HL-60 (cell line): ENCODE measurements at regions not wholly inside any gene's neighbourhood (a gene's known extent, or its start where the extent isn't known, plus 50 kb on each side); places are given as distances from the start of the nearest gene placed in this dataset.
A peak's percentile ranks its signal among the peaks of the same experiment; 100 is the strongest.

Source experiments
- DNase-seq, 2 experiments: peaks; one replicate each; pipeline ENCODE4 v3.0.0-alpha.2; 2010 to 2020; ENCODE audit warnings: low read depth in 1 of 2, low spot score in 1 of 2
- H3K27ac ChIP-seq: fragments of 250-450 bp; sonication (Bioruptor Pico); replicated peaks from 2 replicates; pipeline ENCODE4 v1.5.1; 2020; ENCODE audit warnings: mild to moderate bottlenecking, moderate library complexity
- H3K27me3 ChIP-seq: fragments of 250-450 bp; sonication (Bioruptor Pico); 2 replicates; pipeline ENCODE4 v1.5.1; 2021; ENCODE audit warnings: mild to moderate bottlenecking, moderate library complexity; ENCODE audit not compliant: insufficient read depth, poor library complexity, severe bottlenecking
- H3K4me3 ChIP-seq: replicated peaks from 2 replicates; pipeline ENCODE4 v1.5.1; 2011; ENCODE audit warnings: mild to moderate bottlenecking, control low read depth, low read length; ENCODE audit not compliant: insufficient read depth
- CTCF ChIP-seq: IDR thresholded peaks from one replicate; pipeline ENCODE4 v1.5.1; 2011; ENCODE audit warnings: low read length, control low read depth, inconsistent platforms; ENCODE audit not compliant: insufficient read depth
- GABPA ChIP-seq: IDR thresholded peaks from 2 replicates; pipeline ENCODE4 v1.6.1; 2012; ENCODE audit warnings: low read depth
- POLR2AphosphoS5 ChIP-seq: IDR thresholded peaks from 2 replicates; pipeline ENCODE4 v1.6.1; 2012; ENCODE audit warnings: low read depth
- SPI1 ChIP-seq: IDR thresholded peaks from 2 replicates; pipeline ENCODE4 v1.6.1; 2012; ENCODE audit warnings: low read depth, mild to moderate bottlenecking, borderline replicate concordance
- TF ChIP-seq, protein P1 (sequence below): IDR thresholded peaks from 2 replicates; pipeline ENCODE4 v1.6.1; 2012; ENCODE audit warnings: low read depth; ENCODE audit not compliant: insufficient replicate concordance

DNA sequence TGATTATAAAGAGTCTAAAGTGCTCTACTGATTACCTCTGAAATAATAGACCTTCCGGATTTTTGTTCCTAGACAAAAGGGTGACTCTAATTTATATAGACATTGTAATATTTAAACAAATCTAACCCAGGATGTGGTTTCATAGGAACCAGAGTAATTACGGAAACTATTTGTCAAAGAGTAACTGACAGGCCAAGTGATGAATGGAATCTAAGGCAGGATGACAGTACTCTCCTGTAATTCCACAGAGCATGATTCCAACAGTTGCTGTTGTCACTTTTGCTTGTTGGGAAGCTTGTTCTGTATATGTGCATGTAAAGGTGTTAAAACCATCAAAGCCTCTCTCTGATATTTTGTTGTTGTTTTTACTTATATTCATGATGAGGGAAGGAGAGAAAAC, 1141.0 kb downstream of the IGSF11 start:
- Histone ChIP-seq H3K27me3 (no peaks in the 10 kb centered on the region), H3K27ac (no peak overlapping the region), H3K4me3 (no peak overlapping the region)
- DNase-seq, result no peak
- no peak for TF ChIP-seq POLR2AphosphoS5
- no peak for TF ChIP-seq GABPA
- no peak for TF ChIP-seq SPI1
- TF ChIP-seq CTCF, result no peak
- TF ChIP-seq, protein P1, sequence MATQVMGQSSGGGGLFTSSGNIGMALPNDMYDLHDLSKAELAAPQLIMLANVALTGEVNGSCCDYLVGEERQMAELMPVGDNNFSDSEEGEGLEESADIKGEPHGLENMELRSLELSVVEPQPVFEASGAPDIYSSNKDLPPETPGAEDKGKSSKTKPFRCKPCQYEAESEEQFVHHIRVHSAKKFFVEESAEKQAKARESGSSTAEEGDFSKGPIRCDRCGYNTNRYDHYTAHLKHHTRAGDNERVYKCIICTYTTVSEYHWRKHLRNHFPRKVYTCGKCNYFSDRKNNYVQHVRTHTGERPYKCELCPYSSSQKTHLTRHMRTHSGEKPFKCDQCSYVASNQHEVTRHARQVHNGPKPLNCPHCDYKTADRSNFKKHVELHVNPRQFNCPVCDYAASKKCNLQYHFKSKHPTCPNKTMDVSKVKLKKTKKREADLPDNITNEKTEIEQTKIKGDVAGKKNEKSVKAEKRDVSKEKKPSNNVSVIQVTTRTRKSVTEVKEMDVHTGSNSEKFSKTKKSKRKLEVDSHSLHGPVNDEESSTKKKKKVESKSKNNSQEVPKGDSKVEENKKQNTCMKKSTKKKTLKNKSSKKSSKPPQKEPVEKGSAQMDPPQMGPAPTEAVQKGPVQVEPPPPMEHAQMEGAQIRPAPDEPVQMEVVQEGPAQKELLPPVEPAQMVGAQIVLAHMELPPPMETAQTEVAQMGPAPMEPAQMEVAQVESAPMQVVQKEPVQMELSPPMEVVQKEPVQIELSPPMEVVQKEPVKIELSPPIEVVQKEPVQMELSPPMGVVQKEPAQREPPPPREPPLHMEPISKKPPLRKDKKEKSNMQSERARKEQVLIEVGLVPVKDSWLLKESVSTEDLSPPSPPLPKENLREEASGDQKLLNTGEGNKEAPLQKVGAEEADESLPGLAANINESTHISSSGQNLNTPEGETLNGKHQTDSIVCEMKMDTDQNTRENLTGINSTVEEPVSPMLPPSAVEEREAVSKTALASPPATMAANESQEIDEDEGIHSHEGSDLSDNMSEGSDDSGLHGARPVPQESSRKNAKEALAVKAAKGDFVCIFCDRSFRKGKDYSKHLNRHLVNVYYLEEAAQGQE, result no peak

GRCh38 chr3:117898722-117899522, 1135.7 kb downstream of the IGSF11 start:
- H3K27me3 ChIP-seq, result no peaks in the 10 kb centered on the region

GRCh38 chr3:117903226-117903625, 1131.4 kb downstream of the IGSF11 start:
- DNase-seq, result no peak
- Histone ChIP-seq H3K27me3 (no peaks in the 10 kb centered on the region), H3K27ac (no peak overlapping the region), H3K4me3 (no peak overlapping the region)
- TF ChIP-seq SPI1 (no peak), CTCF (no peak)
- TF ChIP-seq, protein P1, result no peak

More at GRCh38 chr3:117898722-117899522, 1135.7 kb downstream of the IGSF11 start:
- DNase-seq, result peak in 1 of 2 experiments; percentile 3
- H3K4me3 ChIP-seq, result no peak overlapping the region
- TF ChIP-seq GABPA, result no peak
- TF ChIP-seq CTCF, result peak; percentile 66
- TF ChIP-seq, protein P1, result no peak
- TF ChIP-seq POLR2AphosphoS5, result no peak
- H3K27ac ChIP-seq, result no peak overlapping the region
